ENCODE measurements at regions not wholly inside any gene's neighbourhood (a gene's known extent, or its start where the extent isn't known, plus 50 kb on each side); places are given as distances from the start of the nearest gene placed in this dataset.
"Not testable (repeated sequence)": the region's sequence is repeated elsewhere in the genome, so short reads cannot be mapped to it uniquely, and the experiment has no call there.

DNA sequence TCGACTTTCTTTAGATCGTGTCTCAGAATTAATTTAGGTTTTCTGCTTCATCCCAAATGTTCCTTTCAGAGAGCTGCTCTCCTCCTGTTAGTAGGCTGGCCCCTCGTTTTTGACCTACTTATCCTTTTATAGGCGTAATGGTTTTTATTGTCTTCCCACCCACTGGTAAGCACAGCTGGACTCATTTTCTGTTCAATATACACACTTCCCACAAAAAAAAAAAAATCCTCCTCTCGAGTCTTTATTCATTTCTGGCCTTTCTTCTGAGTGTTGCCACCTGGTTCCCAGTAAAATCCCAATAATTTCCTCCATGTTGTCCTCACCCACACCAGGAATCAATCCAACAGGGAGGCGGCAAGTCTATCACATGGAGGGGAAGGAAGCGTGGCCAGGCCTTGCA lies 970.2 kb upstream of the CELF2 start:
- DNase-seq (ENCODE audit: low spot score) = no peak
- no peak for TF ChIP-seq CTCF (IDR thresholded peaks at IDR 0.05; ENCODE audit: borderline replicate concordance, control extremely low read depth, extremely low read depth, insufficient read depth, missing control alignments)
- in situ Hi-C loops (cut with MboI; ENCODE audit: low sequenced_read_pairs, unreplicated experiment) = no loop called here

- no peak for DNase-seq (ENCODE audit: low spot score)
- TF ChIP-seq CTCF (IDR thresholded peaks at IDR 0.05; ENCODE audit: borderline replicate concordance, control extremely low read depth, extremely low read depth, insufficient read depth, missing control alignments) = no peak
- in situ Hi-C loops (cut with MboI; ENCODE audit: low sequenced_read_pairs, unreplicated experiment) = no loop called here
These were observed 964.6 kb upstream of the CELF2 start for GRCh38 chr10:10053051-10053450.

- in situ Hi-C loops (cut with MboI; ENCODE audit: low sequenced_read_pairs, unreplicated experiment) = no loop called here
- DNase-seq (ENCODE audit: low spot score) = no peak
- TF ChIP-seq CTCF (IDR thresholded peaks at IDR 0.05; ENCODE audit: borderline replicate concordance, control extremely low read depth, extremely low read depth, insufficient read depth, missing control alignments) = no peak
These were observed 963.2 kb upstream of the CELF2 start for GRCh38 chr10:10054466-10054865.

DNA sequence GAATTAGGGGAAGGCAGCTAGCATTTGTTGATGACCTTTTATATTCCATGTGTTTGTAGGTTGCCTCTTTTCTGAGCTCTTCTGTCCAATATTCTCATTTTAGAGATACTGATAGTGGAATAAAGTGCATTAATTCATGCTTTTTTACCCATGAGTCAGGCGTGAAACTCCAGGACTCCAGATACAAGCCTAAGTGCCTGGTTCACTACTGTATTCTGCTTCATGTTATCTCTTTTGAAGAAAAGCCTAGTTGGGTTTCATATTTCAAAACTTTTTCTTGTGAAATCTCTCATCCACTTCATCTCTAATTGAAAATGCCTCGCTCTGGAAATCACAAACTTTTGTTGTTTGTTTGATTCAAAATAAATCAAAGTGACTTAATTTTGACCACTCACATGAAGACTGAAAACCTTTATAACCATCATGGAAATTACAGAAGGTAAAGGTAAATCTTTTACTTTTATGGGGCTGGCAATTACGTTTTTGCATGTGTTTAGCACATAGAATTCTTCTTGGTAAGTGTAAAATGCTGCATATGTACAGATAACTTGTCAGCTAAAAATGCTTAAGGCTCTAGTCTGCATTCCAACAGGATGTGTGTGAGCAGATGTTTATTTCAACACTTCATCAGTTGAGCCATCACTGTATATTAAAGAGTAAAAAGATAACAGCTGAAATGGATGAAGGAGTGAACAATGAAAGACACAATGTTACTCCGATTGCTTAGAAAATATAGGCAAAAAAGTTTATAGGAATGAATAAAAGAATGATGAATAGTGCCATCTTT lies 961.8 kb upstream of the CELF2 start:
- DNase-seq (ENCODE audit: low spot score) = no peak
- in situ Hi-C loops (cut with MboI; ENCODE audit: low sequenced_read_pairs, unreplicated experiment) = no loop called here
- TF ChIP-seq CTCF (IDR thresholded peaks at IDR 0.05; ENCODE audit: borderline replicate concordance, control extremely low read depth, extremely low read depth, insufficient read depth, missing control alignments) = no peak

DNA sequence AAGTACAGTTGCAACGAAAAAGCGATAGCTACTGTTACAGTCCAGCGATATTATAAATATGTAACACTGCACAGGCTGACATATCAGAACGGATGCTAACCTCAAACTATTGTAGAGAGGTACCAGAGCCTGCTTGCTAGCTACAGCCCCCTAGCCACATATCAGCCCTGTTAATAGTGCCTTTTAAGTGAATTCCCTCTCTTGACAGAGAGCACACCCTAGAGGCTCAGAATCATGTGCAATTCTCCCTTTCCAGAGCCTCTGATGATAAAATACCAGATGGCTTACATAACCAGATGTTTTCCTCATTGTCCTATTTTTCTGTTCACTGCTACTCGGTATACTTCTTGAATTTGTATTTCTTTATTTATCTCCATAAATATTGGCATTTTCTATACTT lies 960.7 kb upstream of the CELF2 start:
- DNase-seq (ENCODE audit: low spot score) = no peak
- TF ChIP-seq CTCF (IDR thresholded peaks at IDR 0.05; ENCODE audit: borderline replicate concordance, control extremely low read depth, extremely low read depth, insufficient read depth, missing control alignments) = no peak
- in situ Hi-C loops (cut with MboI; ENCODE audit: low sequenced_read_pairs, unreplicated experiment) = no loop called here

DNA sequence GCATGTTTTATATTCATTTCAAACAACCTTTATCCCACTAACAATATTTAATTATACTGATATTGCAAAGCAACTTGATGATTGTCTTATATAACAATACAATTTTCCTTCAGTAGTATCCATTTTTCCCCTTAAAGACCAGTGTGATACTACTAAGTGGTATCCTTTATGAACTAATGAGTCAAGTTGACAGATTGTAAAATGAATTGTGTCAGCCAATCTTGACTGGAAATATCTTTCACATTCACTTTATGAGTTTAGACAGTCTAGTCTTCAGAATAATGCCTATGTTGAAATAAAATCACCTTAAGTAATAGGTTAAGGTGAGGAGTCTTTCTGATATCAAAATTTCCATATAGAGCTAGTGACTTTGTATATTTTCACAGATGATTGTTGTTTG lies 950.0 kb upstream of the CELF2 start:
- in situ Hi-C loops (cut with MboI; ENCODE audit: low sequenced_read_pairs, unreplicated experiment) = no loop called here
- no peak for DNase-seq (ENCODE audit: low spot score)
- no peak for TF ChIP-seq CTCF (IDR thresholded peaks at IDR 0.05; ENCODE audit: borderline replicate concordance, control extremely low read depth, extremely low read depth, insufficient read depth, missing control alignments)

DNA sequence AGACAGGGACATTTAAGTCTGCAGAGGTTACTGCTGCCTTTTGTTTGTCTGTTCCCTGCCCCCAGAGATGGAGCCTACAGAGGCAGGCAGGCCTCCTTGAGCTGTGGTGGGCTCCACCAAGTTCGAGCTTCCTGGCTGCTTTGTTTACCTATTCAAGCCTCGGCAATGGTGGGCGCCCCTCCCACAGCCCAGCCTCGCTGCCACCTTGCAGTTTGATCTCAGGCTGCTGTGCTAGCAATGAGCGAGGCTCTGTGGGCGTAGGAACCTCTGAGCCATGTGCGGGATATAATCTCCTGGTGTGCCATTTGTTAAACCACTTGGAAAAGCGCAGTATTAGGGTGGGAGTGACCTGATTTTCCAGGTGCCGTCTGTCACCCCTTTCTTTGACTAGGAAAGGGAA lies 942.8 kb upstream of the CELF2 start:
- DNase-seq (ENCODE audit: low spot score); in situ Hi-C loops (cut with MboI; ENCODE audit: low sequenced_read_pairs, unreplicated experiment): not testable (repeated sequence)
